Daoy (cell line): ENCODE measurements at regions not wholly inside any gene's neighbourhood (a gene's known extent, or its start where the extent isn't known, plus 50 kb on each side); places are given as distances from the start of the nearest gene placed in this dataset.
"Not testable (repeated sequence)": the region's sequence is repeated elsewhere in the genome, so short reads cannot be mapped to it uniquely, and the experiment has no call there.

Experiments used
- DNase-seq: peaks from one replicate; pipeline ENCODE4 v3.0.0-alpha.2; 2015; ENCODE audit warnings: low read depth

DNA sequence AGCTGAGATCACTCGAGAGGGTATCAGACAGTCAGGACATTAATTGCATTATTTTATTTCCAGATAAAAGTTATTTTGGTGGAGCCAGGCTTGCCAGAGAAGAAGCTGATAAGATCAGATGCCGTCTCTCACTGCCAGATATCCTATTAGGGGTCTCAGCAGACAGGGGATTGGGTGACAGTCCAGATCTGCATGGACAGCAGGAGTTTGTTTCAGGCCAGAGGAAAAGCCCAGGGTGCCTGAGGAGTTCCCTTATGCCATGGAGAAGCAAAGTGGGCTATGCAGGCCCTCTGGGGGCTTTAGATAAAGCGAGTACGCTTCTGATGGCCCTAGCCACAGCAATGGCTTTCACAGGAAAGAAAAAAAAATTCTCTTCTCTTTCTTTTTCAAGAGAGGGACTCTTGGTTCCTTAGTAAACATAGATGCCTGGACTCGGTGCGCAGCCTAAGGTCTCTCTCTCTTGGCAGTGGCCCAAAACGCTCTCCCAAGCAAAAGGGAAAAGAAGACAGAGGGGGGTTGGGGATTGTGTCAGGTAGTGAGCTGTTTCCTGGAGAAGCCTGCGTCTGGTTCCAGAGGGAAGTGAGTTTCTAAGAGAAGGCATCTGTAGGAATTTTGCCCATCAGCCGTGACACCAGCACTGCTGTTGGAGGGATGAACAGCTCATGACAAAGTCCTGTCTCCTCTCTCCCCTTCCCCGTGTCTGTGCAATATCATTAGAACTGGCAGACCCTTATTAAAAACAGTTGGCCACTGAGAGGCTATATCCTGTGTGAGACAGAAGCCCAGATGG, 166.3 kb upstream of the FOXF1 start:
- no peak for DNase-seq

DNA sequence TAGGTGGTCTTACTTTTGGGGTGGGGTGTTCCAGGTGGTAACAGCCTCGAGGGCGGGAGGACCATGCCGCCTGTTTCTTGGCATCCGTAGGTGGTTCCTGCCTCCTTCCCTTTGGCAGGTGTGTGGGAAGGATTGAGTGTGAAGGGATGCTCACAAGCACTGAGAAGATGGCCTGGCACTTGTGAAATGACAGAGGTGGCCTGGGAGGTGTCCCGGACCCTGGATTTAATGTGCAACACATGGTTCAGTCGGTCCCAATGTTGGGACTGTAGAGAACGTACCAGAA, 165.8 kb upstream of the FOXF1 start:
- DNase-seq: no peak

DNA sequence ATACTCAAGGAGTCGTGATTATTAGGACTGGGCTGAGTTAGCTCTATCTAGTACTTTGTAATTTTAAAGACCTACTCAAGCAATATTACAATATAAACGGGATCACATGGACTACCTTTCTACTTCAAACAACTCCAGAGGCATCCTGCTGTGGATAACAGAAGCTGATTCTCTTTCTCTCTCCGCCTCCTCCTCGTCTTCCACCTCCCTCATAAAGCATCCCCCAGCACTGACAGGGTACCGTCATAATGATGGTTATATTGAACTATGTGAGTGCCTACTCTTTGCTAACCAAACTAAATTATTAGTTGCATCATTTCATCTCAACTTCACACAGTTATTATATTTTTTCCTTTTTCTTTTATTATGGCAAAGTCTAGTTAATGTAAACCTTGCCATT, 165.4 kb upstream of the FOXF1 start:
- DNase-seq: no peak

DNA sequence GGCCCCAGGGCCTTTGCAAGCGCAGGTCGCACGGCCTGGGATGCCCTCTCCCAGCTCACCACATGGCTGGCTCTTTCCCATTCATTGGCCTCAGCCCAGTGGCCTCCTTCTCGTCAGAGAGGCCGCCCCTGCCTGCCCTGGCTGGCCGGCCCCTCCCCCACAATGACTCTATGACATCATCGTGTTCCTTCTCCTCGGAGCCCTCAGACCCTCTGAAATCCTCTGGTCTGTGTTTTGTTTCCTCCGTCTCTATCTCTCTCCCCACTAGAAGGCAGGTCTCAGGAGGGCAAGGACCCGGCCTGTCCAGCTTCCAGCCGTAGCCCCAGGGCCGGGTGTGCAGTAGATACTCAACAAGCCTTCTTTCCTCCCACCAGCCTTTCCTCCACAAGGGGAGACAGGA, 164.8 kb upstream of the FOXF1 start:
- no peak for DNase-seq

DNA sequence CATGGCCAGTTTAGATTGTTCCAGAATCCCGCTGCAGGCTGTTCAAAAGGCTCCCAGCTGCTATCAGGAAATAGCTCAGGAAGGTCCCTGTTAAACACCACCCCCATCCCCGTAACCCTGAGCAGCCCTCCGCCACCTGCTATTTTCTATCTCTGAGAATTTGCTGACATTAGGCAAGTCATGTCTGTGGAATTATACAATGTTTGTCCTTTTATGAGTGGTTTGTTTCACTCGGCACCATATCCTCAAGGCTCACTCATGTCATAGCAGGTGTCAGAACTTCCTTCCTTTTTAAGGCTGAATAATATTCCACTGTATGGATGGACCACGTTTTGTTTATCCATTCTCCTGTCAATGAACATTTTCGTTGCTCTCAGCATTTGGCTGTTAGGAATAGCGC, 164.3 kb upstream of the FOXF1 start:
- no peak for DNase-seq

DNA sequence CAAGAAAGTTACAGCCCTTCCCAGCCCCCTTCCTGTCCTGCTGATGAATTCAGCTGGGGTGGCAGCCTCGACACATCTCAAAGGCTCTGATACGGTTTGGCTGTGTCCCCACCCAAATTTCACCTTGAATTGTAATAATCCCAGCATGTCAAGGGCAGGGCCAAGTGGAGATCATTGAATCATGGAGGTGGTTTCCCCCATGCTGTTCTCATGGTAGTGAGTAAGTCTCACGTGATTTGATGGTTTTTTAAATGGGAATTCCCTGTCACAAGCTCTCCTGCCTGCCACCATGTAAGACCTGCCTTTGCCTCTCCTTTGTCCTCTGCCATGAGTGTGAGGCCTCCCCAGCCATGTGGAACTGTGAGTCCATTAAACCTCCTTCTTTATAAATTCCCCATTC, 163.2 kb upstream of the FOXF1 start:
- no peak for DNase-seq

DNA sequence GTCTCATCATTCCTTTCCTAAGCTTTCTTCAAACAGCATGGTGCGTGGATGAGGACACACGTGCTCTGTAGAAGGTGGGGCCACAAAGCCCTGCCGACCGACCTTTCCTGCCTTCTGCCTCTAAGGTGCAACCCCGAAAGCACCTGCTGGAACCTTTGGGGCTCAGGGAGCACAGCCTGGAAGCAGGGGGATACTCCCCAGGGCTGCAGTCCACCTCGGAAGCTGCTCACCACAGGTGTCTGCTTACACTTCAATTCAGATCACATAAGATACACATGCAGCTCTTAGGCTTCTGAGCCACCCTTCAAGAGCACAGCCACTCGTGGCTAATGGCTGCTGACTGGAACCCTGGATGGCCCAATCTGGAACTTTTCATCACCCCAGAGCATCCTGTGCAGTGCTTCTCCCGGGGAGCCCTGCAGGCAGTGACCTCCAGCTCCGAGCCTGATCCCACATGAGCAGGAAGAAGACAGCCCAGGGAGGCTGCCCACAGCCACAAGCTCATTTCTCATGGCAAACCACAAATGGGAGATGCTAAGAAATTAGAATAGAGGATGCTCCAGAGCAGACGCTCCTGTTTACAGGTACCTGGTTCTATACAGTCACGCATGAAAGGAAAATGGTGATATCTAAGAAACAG, 162.3 kb upstream of the FOXF1 start:
- DNase-seq: no peak

DNA sequence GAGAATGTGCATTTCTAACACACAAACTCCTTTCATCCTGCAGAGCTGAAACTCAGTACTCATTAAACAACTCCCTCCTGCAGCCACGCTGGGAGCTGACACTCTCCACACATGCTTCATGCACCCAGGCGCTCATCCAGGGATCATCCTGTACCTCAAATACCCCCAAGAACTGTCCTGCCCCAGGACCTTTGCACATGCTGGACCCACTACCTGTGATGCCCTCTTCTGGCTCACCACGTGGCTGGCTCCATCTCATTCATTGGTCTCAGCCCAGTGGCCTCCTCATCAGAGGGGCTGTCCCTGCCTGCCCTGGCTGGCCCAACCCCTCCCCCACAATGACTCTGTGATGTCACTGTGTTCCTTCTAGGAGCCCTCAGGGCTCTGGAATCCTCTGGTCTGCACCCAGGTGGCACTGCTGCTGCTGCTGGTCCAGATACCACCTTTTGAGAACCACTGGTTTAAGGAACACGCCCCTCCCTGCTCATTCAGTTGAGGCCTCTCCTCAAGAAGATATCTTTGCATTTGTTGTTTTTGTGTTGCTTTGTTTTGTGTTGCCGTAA, 160.9 kb upstream of the FOXF1 start:
- DNase-seq: no peak

DNA sequence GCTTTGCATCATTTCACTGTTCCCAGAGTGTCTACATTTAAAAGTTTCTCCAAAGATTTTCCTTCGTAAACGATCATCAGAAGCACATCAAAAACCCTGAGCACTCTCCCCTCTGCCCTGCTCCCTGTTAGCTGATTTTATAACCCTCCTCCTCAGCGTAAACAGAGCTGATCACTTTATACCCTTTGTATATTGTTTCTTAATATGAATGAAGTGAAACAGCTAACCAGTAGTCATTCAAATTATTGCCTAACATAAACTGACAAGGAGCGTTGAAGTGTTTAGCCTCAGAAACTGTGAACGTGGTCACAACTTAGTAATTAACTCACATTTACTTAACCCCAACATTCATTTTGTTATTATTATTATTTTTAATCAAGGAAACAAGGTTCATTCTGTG, 160.0 kb upstream of the FOXF1 start:
- no peak for DNase-seq

DNA sequence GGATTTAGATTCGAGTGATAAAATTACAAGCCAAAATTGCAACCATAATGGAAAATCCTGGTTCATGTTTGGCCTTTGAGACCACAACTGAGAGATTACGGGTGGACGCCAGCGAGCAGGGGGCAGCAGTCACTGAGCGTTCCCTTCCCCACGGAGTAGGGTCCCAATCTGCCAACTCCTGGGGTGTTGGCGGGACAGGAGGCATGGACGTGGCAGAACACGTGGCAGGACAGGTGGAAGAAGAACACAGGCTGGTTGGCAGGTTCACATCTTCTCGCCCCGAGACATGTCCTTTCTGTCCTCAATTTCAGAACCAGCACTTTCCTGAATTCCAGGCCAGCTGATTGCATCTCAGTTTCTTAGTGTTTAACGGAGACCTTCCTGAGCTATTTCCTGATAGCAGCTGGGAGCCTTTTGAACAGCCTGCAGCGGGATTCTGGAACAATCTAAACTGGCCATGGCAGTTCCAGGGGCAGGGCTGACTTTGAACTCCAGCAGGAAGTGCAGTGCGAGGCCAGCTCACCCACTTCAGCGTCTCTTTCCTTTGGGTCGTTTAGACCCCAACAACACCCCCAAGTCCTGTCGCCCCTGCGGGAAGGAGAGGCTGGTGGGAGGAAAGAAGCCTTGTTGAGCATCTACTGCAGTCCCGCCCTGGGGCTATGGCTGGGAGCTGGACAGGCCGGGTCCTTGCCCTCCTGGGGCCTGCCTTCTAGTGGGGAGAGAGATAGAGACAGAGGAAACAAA, 159.1 kb upstream of the FOXF1 start:
- no peak for DNase-seq

DNA sequence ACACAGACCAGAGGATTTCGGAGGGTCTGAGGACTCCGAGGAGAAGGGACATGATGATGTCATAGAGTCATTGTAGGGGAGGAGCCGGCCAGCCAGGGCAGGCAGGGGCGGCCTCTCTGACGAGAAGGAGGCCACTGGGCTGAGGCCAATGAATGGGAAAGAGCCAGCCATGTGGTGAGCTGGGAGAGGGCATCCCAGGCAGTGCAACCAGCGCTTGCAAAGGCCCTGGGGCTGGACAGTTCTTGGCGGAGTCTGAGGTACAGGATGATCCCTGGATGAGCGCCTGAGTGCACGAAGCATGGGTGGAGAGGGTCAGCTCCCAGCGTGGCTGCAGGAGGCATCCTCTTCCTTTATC, 158.6 kb upstream of the FOXF1 start:
- DNase-seq: not testable (repeated sequence)

DNA sequence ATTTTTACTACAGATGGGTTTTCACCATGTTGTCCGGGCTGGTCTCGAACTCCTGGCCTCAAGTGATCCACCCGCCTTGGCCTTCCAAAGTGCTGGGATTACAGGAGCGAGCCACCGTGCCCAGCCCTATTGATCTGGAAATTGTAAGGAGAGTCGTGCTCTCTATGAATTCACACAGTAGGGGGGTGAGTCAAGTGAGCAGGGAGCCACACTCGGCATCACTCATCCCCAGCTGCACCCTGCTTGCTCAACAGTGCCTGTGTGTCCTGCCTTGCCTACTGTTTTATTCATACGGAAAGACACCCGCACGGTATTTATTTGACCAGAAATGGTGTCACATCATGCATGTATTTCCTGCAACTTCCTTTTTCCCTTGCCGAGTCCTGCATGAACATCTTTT, 157.2 kb upstream of the FOXF1 start:
- no peak for DNase-seq

DNA sequence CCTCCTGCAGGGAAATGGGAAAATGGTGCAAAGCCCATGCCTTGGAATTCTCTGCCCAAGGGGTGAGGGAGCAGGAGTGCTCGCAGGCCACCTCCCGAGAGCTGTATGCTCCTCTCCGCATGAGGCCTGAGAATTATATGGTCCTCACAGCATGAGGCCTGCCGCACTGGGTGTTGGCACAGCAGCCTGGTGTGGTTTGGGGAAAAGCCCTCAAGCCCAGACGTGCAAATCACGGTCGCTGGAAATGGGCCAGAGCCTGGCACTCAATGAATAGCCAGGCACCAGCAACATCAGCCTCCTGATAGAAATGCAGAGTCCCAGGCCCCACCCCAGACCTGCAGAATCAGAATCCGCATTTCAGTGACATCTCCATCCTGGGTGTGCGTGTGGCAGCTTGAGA, 156.4 kb upstream of the FOXF1 start:
- DNase-seq: no peak

DNA sequence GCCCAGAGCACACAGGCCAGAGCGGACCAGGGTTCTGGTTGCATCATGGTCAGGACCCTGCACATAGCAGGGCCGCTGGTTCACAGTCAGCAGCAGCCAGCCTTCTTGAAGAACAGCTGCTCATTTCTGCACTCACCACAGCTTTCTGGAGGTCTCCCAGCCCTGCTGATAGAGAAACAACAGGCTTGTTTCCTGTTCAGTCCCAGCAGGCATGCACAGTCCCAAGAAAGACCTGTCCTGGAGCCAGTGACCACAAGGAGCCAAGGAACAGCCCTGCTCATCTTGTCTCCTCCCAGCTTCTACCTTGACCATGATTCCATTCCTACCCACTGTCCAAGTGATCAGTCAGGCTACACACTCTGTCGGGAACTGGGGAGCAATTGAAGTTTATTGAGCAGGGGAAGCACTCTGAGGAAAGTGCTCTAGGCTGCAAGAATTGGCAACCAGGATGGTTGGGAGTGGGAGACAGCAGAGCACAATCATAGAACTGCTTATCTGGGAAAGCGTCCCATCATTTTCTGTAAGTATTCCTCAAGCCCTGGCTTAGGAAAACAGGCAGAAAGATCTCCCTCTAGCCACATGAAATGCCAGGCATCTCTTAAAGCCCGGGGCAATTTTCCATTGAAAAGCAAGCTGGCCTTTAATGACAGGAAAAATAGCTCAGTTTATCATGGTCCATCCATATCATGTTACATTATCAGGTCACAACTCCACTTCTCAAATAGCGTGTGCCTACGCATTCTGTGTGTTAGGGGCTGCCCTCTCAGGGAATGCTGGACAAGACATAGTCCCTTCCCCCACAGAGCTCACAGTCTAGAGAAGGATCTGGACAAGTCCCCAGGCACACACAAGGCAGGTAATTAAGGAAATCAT, 155.4 kb upstream of the FOXF1 start:
- no peak for DNase-seq

DNA sequence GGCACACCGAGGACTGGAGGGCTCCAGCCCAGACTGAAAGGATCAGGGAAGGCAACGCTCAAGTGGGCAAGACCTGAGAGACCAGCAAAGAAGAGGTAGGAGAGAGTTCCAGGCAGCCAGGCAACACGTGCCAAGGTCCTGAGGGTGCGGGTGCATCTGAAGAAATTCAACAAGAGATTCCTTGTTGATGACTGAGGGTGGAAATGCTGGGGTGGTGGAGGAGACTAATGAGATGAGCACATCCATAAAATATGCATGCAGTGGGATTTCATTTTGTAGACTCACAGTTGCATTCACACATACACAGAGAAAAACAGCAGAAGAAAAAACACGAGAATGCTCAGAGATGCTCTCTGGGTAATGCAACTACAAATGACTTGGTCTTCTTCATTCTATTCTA, 154.8 kb upstream of the FOXF1 start:
- peak; percentile 56 for DNase-seq

DNA sequence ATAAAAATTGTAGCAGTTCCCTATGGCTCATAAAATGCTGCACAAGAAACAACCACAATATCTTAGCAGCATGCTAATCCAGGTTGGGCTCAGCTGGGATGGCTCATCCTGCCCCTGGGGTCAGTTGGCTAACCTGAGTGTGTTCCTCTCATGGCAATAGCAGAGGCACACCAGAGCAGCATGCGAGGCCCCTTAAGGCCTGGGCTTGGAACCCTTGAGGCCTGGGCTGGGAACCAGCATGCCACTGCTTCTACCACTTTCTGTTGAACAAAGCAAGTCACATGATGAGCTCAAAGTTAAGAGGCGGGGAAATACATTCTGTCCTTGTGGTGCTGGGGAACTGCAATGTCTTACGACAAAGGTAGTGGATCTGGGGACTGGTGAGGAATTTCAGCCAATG, 154.4 kb upstream of the FOXF1 start:
- DNase-seq: no peak

DNA sequence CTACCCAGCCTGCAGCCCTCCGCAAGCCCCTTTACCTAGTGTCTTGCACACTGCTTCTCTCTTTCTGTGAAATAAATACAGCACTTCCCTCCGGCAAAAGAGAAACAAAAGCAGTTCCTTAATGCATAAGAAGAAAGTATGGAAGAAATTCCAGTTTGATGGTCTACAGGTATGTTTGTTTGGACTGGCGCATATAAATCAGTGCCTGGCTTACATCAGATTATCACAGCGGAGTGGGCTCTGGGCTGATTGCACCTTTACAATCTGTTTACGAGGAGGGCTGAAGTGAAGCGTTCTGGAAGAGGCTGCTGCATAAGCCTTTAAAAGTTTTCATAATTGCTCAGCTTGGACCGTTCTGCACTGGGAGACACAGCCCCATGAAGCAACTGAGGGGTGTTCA, 153.5 kb upstream of the FOXF1 start:
- no peak for DNase-seq

DNA sequence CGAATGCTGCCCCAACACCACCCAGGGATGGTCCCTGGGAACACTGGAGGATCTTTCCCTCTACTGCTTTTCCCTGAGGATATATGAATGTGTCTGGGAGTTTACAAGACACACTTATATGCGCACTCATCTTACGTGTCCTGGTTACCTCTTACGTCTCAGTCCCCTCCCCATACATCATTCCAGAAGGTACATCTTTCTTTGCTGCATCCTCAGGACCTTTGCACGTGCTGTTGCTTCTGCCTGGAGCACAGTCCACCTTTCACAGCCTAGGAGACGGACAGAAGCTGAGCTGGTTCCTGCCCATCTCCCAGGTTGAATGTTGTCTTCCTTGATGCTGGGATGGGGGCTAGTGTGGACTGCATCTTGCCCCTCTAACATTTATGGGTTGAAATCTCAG, 153.0 kb upstream of the FOXF1 start:
- DNase-seq: no peak

DNA sequence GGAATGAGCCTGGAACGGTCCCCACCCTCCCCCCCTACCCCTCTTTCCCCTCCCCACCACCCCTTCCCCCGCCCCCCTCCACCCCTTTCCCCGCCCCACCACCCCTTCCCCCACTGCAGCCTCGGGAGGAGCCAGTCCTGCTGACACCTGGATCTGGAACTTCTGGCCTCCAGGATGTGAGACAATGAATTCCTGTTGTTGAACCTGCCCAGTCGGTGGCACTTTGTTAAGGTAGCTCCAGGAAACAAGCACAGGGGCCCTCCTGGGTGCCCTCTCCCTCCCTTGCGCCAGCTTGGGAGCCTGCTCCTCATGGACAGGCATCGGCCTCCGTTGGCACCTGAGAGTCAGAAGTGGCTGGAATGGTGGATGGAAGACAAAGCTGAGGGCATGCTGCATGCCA, 152.4 kb upstream of the FOXF1 start:
- no peak for DNase-seq

DNA sequence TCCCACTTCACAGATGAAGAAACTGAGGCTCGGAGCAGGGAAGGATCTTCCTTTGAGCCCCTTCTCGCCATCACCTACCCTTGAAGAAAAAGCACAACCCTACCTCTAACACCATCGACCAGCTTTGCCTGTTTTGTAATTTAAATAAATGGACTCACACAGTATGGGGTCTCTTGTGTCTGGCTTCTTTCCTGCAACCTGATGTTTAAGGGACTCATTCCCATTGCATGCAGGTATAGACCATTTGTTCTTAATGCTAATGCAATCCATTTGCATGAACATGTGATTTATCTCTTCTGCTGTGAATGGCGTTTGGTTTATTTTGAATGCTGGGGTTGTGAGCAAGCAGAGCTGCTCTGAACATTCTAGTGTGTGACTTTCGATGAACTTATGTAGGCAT, 150.8 kb upstream of the FOXF1 start:
- no peak for DNase-seq

DNA sequence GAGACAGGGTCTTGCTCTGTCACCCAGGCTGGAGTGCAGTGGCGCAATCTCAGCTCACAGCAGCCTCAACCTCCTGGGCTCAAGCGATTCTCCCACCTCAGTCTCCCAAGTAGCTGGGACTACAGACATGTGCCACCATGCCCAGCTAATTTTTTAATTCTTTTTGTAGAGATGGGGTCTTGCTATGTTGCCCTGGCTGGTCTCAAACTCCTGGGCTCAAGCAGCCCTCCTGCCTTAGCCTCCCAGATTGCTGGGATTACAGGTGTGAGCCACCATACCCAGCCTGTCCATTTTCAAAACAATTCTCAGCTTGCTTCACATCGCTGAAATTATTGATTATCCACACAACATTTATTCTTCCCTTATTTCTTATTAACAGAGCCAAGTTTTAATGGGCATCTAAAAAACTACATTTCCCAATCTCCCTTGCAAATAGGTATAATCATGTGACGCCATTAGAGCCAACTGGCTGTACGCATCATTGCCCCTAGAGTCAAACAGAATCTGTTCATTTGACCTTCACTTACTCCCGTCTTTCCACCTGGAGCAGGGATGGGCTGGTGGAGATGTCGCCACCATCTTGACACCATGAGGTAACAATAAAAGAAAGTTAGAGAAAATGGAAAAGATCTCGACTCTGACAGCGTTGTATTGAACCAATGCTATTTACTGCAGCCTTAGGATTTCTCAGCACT, 148.0 kb upstream of the FOXF1 start:
- DNase-seq: peak; percentile 31
